ENCODE measurements at regions not wholly inside any gene's neighbourhood (a gene's known extent, or its start where the extent isn't known, plus 50 kb on each side); places are given as distances from the start of the nearest gene placed in this dataset.

DNA sequence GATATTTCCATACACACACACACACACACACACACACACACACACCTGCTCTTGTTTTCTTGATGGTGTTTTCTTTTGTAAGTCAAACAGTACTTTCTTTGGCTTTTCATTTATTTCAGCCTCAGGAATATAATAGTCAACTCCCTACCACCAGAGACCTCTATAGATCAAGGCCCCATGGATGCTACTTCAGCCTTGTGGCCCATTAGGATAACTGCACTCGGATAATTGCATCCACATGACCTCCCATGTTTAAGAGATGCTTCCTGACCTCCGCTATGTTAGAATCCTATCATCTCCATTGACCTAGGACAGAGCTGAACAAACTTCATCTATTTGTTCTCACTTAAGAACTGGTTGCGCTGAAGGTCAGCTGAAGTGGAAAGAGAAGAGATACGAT lies 1094.0 kb upstream of the B3GALT2 start:
- Histone ChIP-seq H3K4me2 (ENCODE audit: insufficient read depth, low read length) (no peak overlapping the region), H3K36me3 (ENCODE audit: insufficient read depth, low read length) (no peaks in the 10 kb centered on the region), H3K27ac (ENCODE audit: low read depth, low read length) (no peak overlapping the region), H4K20me1 (ENCODE audit: insufficient read depth, low read length) (no peaks in the 10 kb centered on the region), H3K79me2 (ENCODE audit: insufficient read depth, low read length) (no peaks in the 10 kb centered on the region), H3K4me3 (ENCODE audit: insufficient read depth, low read length) (no peak overlapping the region), H3K4me1 (ENCODE audit: insufficient read depth, low read length) (no peaks in the 10 kb centered on the region), H3K9me3 (ENCODE audit: low read depth, low read length) (no peaks in the 10 kb centered on the region), H3K27me3 (ENCODE audit: insufficient read depth, low read length) (no peaks in the 10 kb centered on the region), H2AFZ (ENCODE audit: low read length) (no peak overlapping the region)
- DNase-seq (ENCODE audit: insufficient read length, low spot score, missing footprints) = no peak
- TF ChIP-seq, protein P1, sequence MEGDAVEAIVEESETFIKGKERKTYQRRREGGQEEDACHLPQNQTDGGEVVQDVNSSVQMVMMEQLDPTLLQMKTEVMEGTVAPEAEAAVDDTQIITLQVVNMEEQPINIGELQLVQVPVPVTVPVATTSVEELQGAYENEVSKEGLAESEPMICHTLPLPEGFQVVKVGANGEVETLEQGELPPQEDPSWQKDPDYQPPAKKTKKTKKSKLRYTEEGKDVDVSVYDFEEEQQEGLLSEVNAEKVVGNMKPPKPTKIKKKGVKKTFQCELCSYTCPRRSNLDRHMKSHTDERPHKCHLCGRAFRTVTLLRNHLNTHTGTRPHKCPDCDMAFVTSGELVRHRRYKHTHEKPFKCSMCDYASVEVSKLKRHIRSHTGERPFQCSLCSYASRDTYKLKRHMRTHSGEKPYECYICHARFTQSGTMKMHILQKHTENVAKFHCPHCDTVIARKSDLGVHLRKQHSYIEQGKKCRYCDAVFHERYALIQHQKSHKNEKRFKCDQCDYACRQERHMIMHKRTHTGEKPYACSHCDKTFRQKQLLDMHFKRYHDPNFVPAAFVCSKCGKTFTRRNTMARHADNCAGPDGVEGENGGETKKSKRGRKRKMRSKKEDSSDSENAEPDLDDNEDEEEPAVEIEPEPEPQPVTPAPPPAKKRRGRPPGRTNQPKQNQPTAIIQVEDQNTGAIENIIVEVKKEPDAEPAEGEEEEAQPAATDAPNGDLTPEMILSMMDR (IDR thresholded peaks at IDR 0.05; ENCODE audit: extremely low read depth, low read depth, low read length) = no peak

DNA sequence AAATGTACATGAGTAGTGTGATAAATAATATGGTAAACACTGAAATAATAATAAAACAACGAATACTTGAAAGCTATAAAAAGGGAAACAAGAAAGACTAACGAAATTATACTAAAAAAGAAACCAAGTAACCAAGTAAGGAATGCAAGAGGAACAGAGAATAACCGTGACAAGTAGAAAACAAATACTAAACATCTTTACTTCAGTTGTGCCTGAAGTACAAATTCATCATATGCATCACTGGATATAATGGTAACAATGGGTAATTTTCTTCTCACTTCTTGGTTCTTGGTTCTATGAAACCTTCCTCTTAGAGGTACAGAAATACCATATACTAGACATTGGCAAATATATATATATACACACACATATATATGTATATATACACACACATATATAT lies 1093.6 kb upstream of the B3GALT2 start:
- TF ChIP-seq, protein P1 (IDR thresholded peaks at IDR 0.05; ENCODE audit: extremely low read depth, low read depth, low read length) = no peak
- Histone ChIP-seq H3K36me3 (ENCODE audit: insufficient read depth, low read length) (no peaks in the 10 kb centered on the region), H3K9me3 (ENCODE audit: low read depth, low read length) (no peaks in the 10 kb centered on the region), H3K79me2 (ENCODE audit: insufficient read depth, low read length) (no peaks in the 10 kb centered on the region), H3K4me3 (ENCODE audit: insufficient read depth, low read length) (no peak overlapping the region), H3K4me1 (ENCODE audit: insufficient read depth, low read length) (no peaks in the 10 kb centered on the region), H3K4me2 (ENCODE audit: insufficient read depth, low read length) (no peak overlapping the region), H4K20me1 (ENCODE audit: insufficient read depth, low read length) (no peaks in the 10 kb centered on the region), H3K27ac (ENCODE audit: low read depth, low read length) (no peak overlapping the region), H3K27me3 (ENCODE audit: insufficient read depth, low read length) (no peaks in the 10 kb centered on the region), H2AFZ (ENCODE audit: low read length) (no peak overlapping the region)
- DNase-seq (ENCODE audit: insufficient read length, low spot score, missing footprints) = no peak

DNA sequence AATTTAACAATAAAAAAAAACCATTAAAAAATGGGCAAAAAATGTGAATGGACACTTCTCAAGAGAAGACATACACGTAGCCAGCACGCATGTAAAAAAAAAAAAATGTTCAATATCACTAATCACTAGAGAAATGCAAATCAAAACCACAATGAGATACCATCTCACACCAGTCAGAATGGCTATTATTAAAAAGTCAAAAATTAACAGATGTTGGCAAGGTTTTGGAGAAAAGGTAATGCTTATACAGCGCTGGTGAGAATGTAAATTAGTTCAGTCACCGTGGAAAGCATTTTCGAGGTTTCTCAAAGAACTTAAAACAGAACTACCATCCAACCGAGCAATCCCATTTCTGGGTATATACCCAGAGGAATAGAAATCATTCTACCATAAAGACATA lies 1091.5 kb upstream of the B3GALT2 start:
- Histone ChIP-seq H3K4me1 (ENCODE audit: insufficient read depth, low read length) (no peaks in the 10 kb centered on the region), H3K4me2 (ENCODE audit: insufficient read depth, low read length) (no peak overlapping the region), H4K20me1 (ENCODE audit: insufficient read depth, low read length) (no peaks in the 10 kb centered on the region), H2AFZ (ENCODE audit: low read length) (no peak overlapping the region), H3K36me3 (ENCODE audit: insufficient read depth, low read length) (no peaks in the 10 kb centered on the region), H3K9me3 (ENCODE audit: low read depth, low read length) (no peaks in the 10 kb centered on the region), H3K4me3 (ENCODE audit: insufficient read depth, low read length) (no peak overlapping the region), H3K79me2 (ENCODE audit: insufficient read depth, low read length) (no peaks in the 10 kb centered on the region), H3K27me3 (ENCODE audit: insufficient read depth, low read length) (no peaks in the 10 kb centered on the region), H3K27ac (ENCODE audit: low read depth, low read length) (no peak overlapping the region)
- TF ChIP-seq, protein P1 (IDR thresholded peaks at IDR 0.05; ENCODE audit: extremely low read depth, low read depth, low read length) = no peak
- DNase-seq (ENCODE audit: insufficient read length, low spot score, missing footprints) = no peak

DNA sequence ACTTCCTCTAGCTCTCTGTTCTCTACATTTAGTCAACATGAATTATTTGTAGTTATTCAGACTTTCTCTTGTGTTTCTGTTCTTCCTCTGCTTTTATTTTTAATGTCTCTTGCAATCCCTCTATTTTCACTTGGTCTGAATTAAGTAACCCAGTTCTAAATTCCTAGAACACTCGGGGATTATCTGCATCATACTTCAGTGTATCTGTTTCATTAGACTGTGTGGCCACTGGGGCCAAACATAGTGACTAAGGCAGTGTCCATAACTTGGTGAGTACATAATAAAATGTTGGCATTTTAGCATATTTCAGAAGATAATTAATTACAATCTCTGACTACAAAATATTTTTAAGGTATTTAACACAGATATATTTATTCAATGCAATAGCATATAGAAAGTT lies 1087.2 kb upstream of the B3GALT2 start:
- Histone ChIP-seq H3K4me2 (ENCODE audit: insufficient read depth, low read length) (no peak overlapping the region), H4K20me1 (ENCODE audit: insufficient read depth, low read length) (no peaks in the 10 kb centered on the region), H3K9me3 (ENCODE audit: low read depth, low read length) (no peaks in the 10 kb centered on the region), H2AFZ (ENCODE audit: low read length) (no peak overlapping the region), H3K79me2 (ENCODE audit: insufficient read depth, low read length) (no peaks in the 10 kb centered on the region), H3K27me3 (ENCODE audit: insufficient read depth, low read length) (no peaks in the 10 kb centered on the region), H3K36me3 (ENCODE audit: insufficient read depth, low read length) (no peaks in the 10 kb centered on the region), H3K4me1 (ENCODE audit: insufficient read depth, low read length) (no peaks in the 10 kb centered on the region), H3K27ac (ENCODE audit: low read depth, low read length) (no peak overlapping the region), H3K4me3 (ENCODE audit: insufficient read depth, low read length) (no peak overlapping the region)
- DNase-seq (ENCODE audit: insufficient read length, low spot score, missing footprints) = no peak
- TF ChIP-seq, protein P1 (IDR thresholded peaks at IDR 0.05; ENCODE audit: extremely low read depth, low read depth, low read length) = no peak

Measured in osteoblast (primary cell).